Suprapubic skin (tissue), 3 donors: ENCODE measurements at regions not wholly inside any gene's neighbourhood (a gene's known extent, or its start where the extent isn't known, plus 50 kb on each side); places are given as distances from the start of the nearest gene placed in this dataset.

Source experiments
- POLR2AphosphoS5 ChIP-seq, 3 donors: sonication (generic); formaldehyde crosslinking; IDR thresholded peaks; one replicate each; pipeline ENCODE4 v1.6.1; 2017; ENCODE audit warnings: antibody characterized with exemption in 3 of 3
- TF ChIP-seq, protein P1 (sequence below), 2 donors: fragments of 200-600 bp in 1 of 2; fragments of 450-650 bp in 1 of 2; sonication (generic) in 1 of 2; IDR thresholded peaks; one replicate each; pipeline ENCODE4 v1.5.1; 2016 to 2019; ENCODE audit warnings: antibody characterized with exemption in 2 of 2, mild to moderate bottlenecking in 1 of 2, moderate library complexity in 1 of 2

- TF ChIP-seq, protein P1, sequence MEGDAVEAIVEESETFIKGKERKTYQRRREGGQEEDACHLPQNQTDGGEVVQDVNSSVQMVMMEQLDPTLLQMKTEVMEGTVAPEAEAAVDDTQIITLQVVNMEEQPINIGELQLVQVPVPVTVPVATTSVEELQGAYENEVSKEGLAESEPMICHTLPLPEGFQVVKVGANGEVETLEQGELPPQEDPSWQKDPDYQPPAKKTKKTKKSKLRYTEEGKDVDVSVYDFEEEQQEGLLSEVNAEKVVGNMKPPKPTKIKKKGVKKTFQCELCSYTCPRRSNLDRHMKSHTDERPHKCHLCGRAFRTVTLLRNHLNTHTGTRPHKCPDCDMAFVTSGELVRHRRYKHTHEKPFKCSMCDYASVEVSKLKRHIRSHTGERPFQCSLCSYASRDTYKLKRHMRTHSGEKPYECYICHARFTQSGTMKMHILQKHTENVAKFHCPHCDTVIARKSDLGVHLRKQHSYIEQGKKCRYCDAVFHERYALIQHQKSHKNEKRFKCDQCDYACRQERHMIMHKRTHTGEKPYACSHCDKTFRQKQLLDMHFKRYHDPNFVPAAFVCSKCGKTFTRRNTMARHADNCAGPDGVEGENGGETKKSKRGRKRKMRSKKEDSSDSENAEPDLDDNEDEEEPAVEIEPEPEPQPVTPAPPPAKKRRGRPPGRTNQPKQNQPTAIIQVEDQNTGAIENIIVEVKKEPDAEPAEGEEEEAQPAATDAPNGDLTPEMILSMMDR (IDR thresholded peaks at IDR 0.05) = no peak
- no peak for TF ChIP-seq POLR2AphosphoS5 (IDR thresholded peaks at IDR 0.05)
Observed at GRCh38 chr4:23485801-23486200, 404.0 kb downstream of the PPARGC1A start.
